ENCODE measurements at regions not wholly inside any gene's neighbourhood (a gene's known extent, or its start where the extent isn't known, plus 50 kb on each side); places are given as distances from the start of the nearest gene placed in this dataset.
"Not testable (repeated sequence)": the region's sequence is repeated elsewhere in the genome, so short reads cannot be mapped to it uniquely, and the experiment has no call there.

DNA sequence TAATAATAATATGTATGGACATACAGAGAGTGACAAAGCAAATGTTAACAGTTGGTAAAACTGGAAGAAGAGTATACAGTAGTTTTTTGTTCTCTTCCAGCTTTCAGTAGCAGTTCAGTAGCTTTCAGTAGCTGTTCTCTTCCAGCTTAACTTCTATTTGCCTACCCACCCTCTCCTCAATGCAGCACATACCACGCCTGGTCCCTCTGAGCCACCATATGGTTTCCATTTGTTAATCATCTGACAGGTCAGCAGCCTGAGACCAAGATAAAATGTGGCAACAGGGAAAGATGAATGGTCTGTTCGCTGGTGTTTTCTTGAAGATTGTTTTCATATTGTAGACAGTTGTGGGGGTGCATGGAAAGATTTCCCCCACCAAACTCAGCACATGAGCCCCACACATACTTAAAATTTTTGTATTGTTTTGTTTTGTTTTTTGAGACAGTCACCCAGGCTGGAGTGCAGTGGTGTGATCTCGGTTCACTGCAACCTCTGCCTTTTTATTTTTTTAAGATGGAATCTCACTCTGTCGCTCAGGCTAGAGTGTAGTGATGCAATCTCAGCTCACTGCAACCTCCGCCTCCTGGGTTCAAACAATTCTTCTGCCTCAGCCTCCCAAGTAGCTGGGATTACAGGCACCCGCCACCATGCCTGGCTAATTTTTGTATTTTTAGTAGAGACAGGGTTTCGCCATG is 56.8 kb downstream of the ATP6V0E2 start:
- not testable (repeated sequence) for DNase-seq

DNA sequence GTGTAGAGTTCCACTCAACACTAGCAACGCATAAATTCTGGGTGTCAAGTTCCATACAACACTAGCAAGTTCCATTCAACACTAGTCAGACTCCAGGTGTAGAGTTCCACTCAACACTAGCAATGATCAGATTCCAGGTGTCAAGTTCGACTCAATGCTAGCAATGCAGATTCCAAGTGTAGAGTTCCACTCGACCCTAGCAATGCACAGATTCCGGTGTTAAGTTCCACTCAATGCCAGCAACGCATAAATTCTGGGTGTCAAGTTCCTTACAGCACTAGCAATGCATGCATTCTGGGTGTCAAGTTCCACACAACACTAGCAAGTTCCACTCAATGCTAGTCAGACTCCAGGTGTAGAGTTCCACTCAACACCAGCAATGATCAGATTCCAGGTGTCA is 60.0 kb downstream of the ATP6V0E2 start:
- DNase-seq: not testable (repeated sequence)

DNA sequence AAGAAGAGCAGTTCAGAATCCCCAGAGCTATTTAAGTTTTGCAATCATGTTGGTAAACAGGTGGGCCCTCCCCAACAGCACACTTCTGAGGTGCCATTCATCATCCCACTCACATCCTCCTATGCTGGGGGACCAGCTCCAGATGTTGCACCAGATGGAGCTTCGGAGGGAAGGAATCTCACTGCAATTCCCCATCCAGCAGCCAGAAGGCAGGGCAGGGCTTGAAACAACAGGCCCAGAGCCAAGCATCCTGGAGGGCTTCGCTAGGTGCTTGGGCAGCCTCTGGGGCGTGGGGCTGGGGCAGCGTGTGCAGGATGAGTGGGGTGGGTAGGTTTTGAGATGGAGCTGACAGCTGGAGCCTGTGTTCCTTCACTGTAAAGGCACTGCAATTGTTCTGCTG is 73.6 kb downstream of the ATP6V0E2 start:
- DNase-seq: not testable (repeated sequence)

DNA sequence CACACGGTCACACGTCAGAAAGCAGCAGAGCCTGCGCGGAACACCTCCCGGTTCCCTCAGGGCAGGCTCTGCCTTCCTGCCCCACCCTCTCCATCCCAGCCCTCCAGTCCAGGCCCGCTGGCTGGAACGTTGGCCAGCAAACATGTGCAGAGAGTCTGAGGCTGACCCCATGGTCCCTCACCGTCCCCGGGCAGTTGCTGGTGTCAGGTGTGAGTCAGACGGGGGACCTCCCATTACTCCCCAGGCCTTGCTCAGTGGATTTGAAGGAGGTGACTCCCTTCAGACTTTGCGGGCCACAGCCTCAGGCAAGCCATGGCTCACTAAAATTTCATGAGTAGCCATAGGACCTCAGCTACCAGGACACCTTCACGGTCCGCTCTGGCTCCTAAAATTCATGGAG is 74.7 kb downstream of the ATP6V0E2 start:
- DNase-seq: not testable (repeated sequence)

DNA sequence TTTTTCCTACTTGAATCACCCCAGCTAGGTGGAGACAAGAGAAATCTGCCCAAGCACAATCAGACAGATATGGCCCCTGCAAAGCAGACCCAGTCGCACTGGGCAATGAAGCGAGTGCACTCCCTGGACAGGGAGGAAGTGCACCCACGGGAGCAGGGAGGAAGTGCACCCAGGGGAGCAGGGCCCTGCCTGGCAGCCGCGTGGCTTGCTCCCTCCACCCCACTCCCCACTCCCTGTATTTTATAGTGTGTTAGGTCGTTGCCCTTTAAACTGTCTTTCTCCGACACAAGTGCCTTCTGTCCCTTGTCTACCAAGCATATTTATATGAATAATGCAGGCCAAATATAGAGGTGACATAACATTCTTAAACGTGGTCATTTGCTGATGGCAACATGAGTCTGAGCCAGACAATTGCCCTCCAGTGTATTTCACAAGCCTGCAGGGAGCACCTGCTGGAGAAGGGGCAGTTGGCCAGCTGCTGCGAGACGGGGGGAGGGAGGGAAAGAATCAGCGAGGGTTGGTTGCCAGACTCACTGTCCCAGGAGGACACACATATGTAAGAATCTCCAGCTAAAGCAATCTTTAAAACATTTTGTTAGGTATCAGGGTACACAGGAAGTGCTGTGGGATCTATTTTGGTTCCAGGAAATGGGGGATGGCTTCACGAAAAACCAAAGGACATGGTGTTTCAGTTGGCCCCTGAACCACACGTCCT is 76.3 kb downstream of the ATP6V0E2 start:
- DNase-seq: not testable (repeated sequence)

DNA sequence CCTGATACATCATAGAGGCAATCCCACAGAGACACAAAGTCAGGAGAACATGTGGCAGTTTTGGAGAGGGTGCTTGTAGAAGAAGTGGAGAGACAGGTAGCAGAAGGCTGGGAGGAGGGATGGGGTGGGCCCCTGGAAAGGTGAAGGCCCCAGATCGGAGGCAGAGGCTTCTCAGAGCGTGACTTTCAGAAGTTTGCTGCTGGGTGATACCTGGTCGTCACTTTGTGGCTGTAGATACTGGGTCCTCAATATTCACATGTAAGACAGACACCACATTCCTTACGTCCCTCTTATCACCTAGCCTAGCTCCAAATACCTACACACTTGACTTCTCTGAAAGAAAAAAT is 76.8 kb downstream of the ATP6V0E2 start:
- not testable (repeated sequence) for DNase-seq

DNA sequence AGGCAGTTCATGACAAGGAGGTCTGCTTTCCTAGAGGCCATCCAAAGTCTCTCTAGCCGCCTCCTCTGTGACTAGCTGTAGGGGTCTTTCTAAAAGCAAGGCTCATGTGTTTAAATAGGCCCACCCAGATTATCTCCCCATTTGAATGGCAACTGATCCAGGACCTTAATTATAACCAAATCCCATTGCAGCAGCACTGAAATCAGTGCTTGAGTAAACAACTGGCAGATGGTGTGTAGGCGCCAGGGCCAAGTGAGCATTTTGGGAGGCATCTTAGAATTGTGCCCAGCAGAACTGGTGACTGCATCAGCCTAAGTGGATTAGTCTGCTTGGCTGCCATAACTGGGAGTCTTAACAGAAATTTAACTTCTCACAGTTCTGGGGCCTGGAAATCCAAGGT is 77.8 kb downstream of the ATP6V0E2 start:
- DNase-seq: not testable (repeated sequence)

DNA sequence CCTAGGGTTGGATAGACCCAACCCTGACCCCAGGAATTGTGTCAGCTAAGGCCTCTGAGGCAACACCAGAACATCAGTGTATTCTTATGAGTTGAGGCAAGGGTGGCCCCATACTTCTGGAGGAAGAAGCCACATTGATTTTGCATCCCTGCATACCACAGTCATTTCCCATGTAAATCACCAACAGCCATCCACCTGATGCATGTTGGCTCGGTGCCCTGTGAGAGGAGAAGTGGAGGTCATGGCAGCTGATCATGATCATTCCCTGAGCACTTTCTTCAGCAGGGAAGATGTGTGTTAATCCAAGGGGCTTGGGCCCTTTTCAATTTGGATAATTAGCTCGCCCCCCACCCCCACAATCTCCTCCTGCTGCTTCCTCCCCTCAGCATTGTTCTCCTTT is 85.1 kb downstream of the ATP6V0E2 start:
- DNase-seq: peak; percentile 5

DNA sequence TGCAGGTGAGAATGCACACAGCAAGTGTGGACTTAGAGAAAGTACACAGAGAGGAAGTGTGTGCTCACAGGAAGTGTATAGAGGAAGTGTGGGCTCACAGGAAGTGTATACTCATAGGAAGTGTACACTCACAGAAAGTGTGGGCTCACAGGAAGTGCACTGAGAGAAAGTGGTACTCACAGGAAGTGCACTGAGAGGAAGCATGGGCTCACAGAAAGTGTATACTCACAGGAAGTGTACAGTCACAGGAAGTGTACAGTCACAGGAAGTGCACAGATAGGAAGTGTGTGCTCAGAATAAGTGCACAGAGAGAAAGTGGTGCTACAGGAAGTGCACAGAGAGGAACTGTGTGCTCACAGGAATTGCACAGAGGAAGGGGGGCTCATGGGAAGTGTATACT is 87.1 kb downstream of the ATP6V0E2 start:
- not testable (repeated sequence) for DNase-seq

DNA sequence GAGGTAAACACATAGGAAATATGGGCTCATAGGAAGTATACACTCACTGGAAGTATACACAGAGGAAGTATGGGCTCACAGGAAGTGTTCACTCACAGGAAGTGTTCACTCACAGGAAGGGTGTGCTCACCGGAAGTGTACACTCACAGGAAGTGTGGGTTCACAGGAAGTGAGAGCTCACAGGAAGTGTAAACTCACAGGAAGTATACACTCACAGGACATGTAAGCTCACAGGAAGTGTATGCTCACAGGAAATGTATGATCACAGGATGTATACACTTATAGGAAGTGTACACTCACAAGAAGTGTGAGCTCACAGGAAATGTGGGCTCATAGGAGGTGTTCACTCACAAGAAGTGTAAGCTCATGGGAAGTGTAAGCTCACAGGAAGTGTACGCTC is 88.1 kb downstream of the ATP6V0E2 start:
- DNase-seq: not testable (repeated sequence)

DNA sequence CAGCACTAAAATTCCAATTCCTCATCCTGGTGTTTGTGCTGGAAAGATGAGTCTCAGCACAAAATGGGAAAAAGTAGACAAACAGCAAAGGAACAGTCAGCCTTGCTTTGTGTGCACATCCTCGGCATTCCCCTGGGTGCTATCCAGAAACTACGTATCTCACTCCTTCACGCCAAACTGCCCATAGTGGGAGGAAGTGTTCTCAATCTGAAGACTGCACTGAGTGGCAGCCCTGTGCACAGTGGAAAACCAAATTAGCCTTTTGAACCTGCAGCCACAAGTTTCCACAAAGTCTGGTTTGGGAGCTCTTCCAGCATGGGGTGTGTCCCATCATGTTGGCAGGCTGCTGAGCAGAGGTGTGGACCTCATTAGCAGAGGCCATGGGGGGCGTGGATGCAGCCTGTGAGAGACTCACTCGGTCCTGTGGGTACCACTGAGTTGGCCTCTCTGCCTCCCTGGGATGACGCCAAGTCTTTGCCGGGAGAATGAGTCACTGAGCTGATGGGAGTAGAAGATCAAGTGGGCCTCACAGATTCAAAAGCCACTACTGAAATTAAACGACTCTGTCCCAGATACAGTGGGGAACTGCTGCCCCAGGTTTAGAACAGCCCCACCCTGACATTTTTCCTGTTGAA is 89.0 kb downstream of the ATP6V0E2 start:
- DNase-seq: peak; percentile 2

DNA sequence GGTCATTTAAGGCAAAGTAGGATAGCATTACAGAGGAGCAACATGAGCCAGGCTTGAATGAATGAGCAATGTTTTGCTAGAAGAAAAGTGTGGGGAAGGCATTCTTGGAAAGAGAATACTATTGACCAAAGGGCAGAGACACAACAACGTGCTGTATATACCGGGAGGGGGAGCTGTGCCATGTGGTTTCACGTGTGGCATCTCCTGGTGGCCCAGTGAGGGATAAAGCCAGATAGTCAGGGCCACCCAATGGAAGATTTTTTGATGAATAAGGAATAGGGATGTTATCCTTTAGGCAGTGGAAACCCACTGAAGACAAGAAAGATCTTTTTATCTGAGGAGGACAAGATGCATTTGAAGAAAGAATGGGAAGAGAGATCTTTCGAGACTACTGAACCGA is 90.2 kb downstream of the ATP6V0E2 start:
- DNase-seq: not testable (repeated sequence)

DNA sequence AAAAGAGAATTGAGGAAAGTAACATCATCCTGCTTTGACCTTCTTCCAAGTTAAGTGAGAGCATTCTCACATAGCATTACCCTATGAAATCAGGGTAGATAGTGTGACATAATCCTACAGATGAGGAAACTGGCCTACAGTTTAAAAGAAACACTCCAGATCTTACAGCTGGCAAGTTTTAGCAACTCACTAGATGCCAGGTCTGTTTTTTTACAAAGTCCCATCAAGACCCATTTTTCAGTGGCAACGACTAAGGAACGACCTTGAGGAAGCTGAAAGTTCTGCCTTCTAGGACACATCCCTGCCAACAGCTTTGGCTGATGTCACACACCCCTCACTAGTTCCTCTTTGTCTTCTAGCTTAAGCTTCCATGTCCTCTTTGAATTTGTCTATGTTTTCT is 92.7 kb downstream of the ATP6V0E2 start:
- not testable (repeated sequence) for DNase-seq

DNA sequence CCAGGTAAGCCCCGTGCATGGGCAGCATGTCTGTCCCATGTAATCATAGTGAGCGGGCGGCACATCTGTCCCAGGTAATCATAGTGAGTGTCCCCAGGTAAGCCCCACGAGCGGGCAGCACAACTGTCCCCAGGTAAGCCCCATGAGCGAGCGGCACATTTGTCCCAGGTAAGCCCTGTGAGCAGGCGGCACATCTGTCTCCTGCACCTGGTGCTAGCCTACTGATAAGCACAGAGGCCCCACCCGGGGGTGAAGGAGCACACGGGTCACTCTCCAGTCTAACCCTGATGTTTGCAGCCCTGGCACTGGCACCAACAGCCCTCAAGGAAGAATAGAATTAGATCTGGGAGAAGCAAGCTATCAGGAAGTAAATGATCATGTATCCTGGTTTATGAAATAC is 99.2 kb downstream of the ATP6V0E2 start:
- not testable (repeated sequence) for DNase-seq

DNA sequence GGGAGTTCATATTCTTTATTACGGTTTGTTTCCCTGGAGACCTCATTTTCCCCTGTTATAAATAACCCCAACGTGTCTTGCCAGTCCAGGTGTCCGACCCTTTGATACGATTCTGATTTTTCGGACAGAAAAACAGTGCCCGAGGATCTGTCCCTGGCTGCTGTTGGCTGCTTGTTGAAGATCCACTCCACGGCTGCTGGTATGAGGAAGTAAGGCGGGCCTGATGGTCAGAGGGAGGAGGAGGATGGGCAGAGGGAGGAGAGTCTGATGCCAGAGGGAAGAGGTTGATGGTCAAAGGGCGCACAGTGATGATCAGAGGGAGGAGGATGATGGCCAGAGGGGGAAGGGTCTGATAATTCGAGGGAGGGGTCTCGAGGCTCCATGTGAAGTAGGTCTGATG is 99.9 kb downstream of the ATP6V0E2 start:
- not testable (repeated sequence) for DNase-seq

DNA sequence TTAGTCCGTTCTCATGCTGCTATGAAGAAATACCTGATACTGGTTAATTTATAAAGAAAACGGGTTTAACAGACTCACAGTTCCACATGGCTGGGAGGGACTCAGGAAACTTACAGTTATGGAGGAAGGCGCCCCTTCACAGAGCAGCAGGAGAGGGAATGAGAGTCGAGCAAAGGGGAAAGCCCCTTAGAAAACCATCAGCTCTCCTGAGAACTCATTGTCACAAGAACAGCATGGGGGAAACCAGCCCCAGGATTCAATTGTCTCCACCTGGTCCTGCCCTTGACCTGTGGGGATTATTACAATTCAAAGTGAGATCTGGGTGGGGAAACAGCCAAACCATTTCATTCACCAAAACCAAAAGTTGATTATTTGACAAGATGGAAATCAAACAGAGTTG is 101.8 kb downstream of the ATP6V0E2 start:
- not testable (repeated sequence) for DNase-seq

DNA sequence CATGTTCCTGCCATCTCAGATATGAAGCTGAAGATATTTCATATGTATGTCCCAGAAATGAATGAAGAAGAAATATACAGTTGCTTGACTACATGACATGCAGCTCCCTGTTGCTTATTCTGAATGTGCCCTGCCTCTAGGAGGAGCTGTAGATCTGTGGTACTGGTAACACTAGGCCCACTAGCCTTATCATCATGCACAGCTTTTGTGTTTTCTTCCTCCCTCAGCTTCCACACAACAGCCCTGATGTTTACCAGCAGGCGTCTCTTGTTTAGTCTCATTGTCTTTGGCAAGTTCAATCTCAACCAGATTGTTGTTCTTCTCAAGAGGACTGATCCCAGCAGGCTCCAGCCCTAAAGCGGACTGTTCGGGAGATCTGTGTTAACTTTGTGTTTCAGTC is 104.8 kb downstream of the ATP6V0E2 start:
- not testable (repeated sequence) for DNase-seq

DNA sequence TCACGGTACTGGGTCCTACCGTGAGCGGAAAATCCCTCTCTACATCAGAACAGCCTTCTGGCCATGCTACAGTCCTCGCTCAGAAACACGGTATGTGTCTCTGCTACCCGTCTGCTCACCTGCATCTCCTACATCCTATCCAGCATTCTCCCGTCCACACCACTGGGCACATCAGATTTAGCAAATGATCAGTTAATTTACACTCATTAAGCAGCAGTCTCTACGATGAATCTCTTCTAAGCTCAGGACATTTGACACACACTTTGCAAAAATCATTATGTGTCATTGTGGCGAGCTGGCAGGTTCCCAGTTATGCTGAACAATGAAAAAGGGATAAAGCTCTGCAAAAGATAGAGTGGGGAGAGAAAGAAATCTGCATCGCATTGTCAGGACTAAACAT is 105.2 kb downstream of the ATP6V0E2 start:
- DNase-seq: not testable (repeated sequence)

DNA sequence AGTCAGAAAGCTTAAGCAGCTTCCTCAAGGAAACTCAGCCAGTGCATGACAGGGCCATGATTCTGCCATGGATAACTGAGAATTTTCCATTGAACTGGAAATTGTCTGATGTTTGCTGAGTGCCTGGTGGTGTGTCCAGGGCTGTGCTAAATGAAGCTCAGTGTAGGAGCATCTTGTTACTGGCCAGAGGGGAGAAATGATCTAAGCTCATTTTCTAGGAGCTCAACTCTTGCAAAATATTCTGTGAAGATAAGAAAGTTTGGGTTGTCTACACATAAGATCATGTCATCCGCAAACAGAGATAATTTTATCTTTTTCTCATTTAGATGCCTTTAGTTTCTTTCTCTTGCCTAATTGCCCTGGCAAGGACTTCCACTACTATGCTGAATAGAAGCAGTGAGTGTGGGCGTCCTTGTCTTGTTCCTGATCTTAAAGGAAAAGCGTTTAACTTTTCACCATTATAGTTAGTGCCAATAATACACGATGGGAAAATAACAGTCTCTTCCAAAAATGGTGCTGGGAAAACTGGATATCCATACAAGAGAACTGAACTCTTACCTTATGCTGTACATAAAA is 108.9 kb downstream of the ATP6V0E2 start:
- DNase-seq: not testable (repeated sequence)

DNA sequence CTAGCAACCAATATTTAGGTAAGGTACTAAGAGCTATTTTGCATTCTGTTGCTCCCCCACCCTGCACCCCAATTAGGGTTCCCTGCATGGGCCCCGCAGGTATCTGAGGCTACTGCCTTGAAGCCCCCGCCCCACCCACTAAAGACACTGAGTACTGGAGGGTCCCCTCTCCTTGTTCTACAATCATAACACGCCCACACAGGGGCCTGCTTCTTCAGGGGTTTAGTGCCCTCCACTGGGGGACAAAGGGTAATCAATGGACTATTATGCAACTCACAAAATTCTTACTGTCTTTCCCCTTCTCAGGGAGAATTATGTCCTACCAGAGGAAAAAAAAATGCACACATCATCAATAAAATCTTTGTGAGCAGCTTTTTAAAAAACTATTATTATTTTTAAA is 113.1 kb downstream of the ATP6V0E2 start:
- not testable (repeated sequence) for DNase-seq

DNA sequence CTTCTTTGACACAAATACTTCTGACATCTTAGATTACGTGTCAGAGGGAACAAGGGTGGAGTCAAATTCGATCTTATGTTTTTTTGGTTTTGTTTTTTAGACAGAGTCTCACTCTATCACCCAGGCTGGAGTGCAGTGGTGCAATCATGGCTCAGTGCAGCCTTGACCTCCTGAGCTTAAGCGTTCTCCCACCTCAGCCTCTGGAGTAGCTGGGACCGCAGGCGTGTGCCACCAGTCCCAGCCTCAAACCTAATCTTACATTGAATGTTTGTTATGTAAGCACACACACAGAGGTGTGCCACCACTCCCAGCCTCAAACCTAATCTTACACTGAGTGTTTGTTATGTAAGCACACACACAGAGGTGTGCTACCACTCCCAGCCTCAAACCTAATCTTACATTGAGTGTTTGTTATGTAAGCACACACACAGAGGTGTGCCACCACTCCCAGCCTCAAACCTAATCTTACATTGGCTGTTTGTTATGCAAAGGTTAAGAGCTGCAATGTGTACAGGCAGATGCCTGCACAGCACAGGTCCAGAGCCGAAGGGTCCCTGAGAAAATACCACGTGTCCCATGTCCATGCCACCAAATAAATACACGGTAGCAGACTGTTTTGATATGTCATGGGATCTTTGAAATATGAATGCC is 118.0 kb downstream of the ATP6V0E2 start:
- not testable (repeated sequence) for DNase-seq

DNA sequence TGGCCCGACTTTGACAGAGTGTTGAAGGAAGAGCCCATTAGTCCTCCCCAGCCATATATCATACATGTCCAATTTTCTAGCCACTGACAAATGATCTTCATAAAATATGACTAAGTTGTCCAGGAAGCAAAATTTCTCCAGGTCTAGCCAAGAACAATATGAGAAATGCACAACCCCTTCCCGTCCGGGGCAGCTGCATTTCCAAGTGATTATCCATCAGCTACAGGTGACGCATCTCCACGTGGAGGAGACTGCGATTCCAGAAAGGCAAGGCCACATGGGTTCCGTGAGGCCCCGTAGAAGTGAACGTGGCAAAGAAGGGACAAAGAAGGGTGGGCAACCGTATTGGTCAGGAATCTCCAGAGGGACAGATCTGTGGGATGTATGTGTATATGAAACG is 118.6 kb downstream of the ATP6V0E2 start:
- not testable (repeated sequence) for DNase-seq

DNA sequence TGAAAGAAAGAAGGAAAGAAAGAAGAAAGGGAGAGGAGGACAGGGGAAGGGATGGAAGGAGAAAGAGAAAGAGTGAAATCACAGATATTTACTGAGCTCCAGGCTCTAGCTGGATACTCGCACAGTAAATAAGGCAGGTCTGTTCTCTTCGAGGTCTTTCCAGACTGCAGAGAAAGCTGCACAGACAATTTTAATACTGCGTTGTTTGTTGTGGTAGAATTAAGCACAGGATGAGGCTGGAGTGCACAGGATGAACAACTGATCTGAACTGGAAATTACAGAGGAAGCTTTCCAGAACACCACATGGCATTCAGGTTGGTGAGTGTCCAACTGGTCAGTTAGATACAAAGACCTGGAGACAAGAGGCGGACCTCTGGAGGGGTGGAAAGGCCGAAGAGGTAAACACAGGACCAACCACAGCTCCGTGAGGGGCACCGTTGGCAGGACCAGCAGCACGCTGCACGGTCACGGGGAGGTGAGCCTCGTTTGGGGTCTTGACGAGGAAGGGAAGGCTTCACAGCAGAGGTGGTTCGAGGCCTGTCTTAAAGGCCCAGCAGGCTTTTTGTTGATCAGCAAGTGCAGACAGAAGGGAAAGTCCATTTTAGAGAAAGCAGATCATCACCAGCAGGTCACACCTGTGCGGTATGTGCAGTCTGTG is 121.7 kb downstream of the ATP6V0E2 start:
- DNase-seq: not testable (repeated sequence)

All from DMS79 treated with DMSO at 0.1 percent for 48 hours (cell line).